GM10248 (cell line): ENCODE measurements at regions not wholly inside any gene's neighbourhood (a gene's known extent, or its start where the extent isn't known, plus 50 kb on each side); places are given as distances from the start of the nearest gene placed in this dataset.

Experiments
- CTCF ChIA-PET: fragments of 300-600 bp; sonication (Branson Sonifier 250); formaldehyde crosslinking; extraction: SDS; loops from one replicate; lab custom pipeline; 2021; ENCODE audit warnings: antibody characterized with exemption; lab: Yijun Ruan, JAX
- POLR2A ChIA-PET: fragments of 350-650 bp; sonication (Branson Sonifier 250); formaldehyde crosslinking; extraction: SDS; loops from one replicate; lab custom pipeline; 2020; ENCODE audit warnings: antibody characterized with exemption; lab: Yijun Ruan, JAX
- DNase-seq: peaks from one replicate; pipeline ENCODE4 v3.0.0; 2012; ENCODE audit errors: extremely low spot score
- TF ChIP-seq, protein P1 (sequence below): IDR thresholded peaks from 2 replicates; pipeline ENCODE4 v1.5.1; 2012; ENCODE audit warnings: mild to moderate bottlenecking, low read depth; ENCODE audit errors: extremely low read depth, missing control alignments, control extremely low read depth

DNA sequence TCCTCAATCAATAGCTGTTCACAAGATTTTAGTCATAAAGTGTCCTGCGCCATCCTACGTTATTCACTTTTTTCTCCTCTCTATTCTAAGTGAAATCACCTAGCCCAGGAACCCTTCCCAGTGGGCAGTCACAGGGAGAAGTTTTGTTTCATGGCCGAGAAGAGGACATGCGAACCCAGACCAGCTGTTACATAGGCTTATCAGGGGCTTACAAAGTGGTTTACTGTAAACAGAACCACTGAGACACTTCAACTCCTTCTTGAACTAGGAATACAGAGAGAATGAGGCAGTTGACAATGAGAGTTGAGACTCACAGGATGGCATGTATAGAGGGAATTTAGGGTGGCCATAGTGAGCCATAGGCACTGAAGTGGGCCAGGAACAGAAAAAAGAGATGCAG is 246.9 kb upstream of the GLI3 start:
- POLR2A ChIA-PET = no interaction called here
- CTCF ChIA-PET = interaction anchor here (2.4 kb wide), 1 partner anchor 16 kb away, joined by 7 read pairs; no protein-coding TSS in a partner anchor
- TF ChIP-seq, protein P1, sequence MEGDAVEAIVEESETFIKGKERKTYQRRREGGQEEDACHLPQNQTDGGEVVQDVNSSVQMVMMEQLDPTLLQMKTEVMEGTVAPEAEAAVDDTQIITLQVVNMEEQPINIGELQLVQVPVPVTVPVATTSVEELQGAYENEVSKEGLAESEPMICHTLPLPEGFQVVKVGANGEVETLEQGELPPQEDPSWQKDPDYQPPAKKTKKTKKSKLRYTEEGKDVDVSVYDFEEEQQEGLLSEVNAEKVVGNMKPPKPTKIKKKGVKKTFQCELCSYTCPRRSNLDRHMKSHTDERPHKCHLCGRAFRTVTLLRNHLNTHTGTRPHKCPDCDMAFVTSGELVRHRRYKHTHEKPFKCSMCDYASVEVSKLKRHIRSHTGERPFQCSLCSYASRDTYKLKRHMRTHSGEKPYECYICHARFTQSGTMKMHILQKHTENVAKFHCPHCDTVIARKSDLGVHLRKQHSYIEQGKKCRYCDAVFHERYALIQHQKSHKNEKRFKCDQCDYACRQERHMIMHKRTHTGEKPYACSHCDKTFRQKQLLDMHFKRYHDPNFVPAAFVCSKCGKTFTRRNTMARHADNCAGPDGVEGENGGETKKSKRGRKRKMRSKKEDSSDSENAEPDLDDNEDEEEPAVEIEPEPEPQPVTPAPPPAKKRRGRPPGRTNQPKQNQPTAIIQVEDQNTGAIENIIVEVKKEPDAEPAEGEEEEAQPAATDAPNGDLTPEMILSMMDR = no peak
- no peak for DNase-seq

DNA sequence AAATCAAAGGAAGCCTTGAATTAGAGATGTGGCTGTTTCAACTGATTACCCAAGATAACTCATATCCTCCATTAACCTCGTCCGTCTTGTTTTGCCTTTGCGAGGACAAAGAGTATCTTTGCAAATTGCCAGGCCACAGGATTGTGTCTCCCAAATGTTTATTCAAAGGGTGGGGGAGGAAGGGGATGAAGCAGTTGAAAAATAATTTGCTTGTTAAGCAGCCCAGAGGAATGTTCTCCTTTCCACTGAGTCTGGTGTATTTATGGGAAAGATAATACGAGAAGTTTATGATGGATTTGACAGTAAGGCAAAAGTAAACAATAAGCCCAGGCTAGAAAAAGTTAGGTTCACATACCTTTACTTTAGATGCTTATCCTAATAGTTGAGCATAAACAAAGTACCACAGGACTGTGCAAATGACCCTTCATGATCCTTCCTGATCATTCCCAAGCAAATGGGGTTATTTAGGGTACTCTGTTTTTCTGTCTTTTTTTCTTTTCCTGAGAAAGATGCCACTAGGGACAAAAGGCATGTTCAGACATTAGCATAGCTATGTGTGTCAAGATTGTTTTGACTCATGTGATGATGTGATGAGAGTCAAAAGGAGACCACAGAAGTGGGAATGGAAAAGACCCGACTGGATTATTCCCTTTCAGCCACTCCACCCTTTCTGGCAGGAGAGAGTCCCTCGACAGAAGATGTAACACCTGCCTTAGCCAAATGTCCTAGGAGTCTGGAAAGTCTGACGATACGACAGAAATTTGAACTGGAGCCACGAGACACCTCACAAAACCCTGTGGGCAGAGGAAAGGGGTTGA is 243.0 kb upstream of the GLI3 start:
- POLR2A ChIA-PET = no interaction called here
- CTCF ChIA-PET = interaction anchor here (1.4 kb wide), 1 partner anchor 20 kb away, joined by 4 read pairs; no protein-coding TSS in a partner anchor
- TF ChIP-seq, protein P1 = no peak
- no peak for DNase-seq

DNA sequence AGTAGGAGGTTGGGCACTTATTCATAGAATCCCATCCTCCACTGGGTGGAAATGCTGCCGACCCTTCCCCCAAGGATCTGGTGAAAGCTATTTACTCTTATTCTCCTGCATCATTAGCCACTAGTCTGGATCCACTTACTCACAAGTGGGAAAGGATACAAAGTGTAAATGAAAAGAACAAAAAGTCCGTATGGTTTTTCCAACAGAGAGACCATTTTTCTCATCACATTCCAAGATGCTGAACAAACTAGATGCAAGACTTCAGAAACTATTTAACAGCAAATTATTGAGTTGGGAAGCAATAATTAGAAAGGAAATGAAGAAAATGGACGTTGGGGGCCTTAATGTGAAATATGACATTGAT is 242.4 kb upstream of the GLI3 start:
- POLR2A ChIA-PET = no interaction called here

DNA sequence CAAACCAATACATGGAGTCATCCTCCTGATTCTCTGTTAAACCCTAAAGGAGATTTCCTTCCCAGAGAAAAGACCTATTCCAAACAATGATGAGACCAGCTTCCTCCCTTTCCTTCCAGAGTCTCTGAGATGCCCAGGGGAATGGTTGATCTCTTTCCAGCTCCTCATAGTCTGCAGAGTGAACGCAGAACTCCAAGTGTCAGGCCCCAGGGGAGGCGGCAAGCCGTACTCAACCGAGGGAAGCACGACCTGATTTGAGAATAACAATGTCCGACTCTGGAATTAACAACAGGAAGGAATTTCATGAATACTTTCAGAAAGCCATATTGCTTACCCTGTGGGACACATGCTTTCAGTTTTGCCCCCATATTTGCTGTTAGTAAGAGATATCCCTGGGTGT is 241.7 kb upstream of the GLI3 start:
- CTCF ChIA-PET = interaction anchor here (1.4 to 1.7 kb wide), 2 partner anchors 11 to 22 kb away, joined by 4 to 5 read pairs; no protein-coding TSS in a partner anchor
- no peak for DNase-seq
- POLR2A ChIA-PET = no interaction called here
- TF ChIP-seq, protein P1 = no peak

More for the DNA sequence above, 242.4 kb upstream of the GLI3 start:
- no peak for DNase-seq
- TF ChIP-seq, protein P1 = no peak
- CTCF ChIA-PET = interaction anchor here (1.4 to 1.7 kb wide), 2 partner anchors 11 to 21 kb away, joined by 4 to 5 read pairs; no protein-coding TSS in a partner anchor

DNA sequence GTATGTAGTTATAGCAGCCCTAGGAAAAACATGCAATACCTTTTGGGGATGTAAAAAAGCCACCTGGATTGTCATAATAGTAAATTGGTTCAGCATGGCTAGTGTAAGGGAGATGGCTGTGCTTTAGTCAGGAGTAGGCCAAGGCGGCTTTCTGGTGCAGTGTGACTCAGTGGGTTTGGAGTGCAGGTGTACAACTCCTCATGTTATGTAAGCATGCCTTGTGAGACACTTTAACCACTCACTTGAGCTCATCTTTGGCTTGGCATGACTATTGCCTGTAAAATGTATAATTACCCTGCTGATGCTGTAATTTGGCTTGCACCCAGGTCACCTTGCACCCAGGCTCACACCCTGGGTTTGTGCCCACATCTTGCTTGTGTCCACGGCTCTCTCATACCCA is 239.2 kb upstream of the GLI3 start:
- DNase-seq = no peak
- ChIA-PET POLR2A (no interaction called here), CTCF (no interaction called here)
- TF ChIP-seq, protein P1 = no peak

DNA sequence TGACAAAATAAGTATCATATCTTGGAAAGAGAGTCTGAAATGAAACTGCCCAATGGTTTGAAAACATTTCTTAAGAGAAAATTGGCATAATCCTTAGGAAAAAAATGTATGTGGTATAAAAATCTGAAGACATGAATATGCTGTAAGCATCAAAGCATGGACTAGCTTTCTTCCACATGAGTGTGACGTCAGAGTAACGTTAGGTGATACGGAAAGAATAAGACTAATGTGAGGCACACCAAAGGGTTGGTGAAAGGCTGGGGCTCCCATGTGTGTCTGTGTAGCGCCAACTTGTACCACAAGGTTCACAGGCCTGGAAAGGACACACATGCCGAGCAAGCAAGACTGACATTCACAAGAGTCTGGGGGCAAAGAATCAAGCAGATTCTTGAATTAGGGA is 238.1 kb upstream of the GLI3 start:
- CTCF ChIA-PET = no interaction called here
- POLR2A ChIA-PET = no interaction called here
- TF ChIP-seq, protein P1 = no peak
- DNase-seq = no peak
